Iris pigment epithelial cell (primary cell): ENCODE measurements at regions not wholly inside any gene's neighbourhood (a gene's known extent, or its start where the extent isn't known, plus 50 kb on each side); places are given as distances from the start of the nearest gene placed in this dataset.
"Not testable (repeated sequence)": the region's sequence is repeated elsewhere in the genome, so short reads cannot be mapped to it uniquely, and the experiment has no call there.

ENCODE experiments used
- DNase-seq: peaks from one replicate; pipeline ENCODE4 v3.0.0-alpha.2; 2011; ENCODE audit warnings: low read depth

GRCh38 chr6:4655196-4656025, 120.8 kb upstream of the CDYL start:
- no peak for DNase-seq

- DNase-seq: no peak
Measured at GRCh38 chr6:4653141-4653540, 123.1 kb upstream of the CDYL start.

- no peak for DNase-seq
Measured at GRCh38 chr6:4651831-4652467, 124.3 kb upstream of the CDYL start.

- DNase-seq: peak; percentile 78
Measured at GRCh38 chr6:4649728-4650127, 126.5 kb upstream of the CDYL start.

DNA sequence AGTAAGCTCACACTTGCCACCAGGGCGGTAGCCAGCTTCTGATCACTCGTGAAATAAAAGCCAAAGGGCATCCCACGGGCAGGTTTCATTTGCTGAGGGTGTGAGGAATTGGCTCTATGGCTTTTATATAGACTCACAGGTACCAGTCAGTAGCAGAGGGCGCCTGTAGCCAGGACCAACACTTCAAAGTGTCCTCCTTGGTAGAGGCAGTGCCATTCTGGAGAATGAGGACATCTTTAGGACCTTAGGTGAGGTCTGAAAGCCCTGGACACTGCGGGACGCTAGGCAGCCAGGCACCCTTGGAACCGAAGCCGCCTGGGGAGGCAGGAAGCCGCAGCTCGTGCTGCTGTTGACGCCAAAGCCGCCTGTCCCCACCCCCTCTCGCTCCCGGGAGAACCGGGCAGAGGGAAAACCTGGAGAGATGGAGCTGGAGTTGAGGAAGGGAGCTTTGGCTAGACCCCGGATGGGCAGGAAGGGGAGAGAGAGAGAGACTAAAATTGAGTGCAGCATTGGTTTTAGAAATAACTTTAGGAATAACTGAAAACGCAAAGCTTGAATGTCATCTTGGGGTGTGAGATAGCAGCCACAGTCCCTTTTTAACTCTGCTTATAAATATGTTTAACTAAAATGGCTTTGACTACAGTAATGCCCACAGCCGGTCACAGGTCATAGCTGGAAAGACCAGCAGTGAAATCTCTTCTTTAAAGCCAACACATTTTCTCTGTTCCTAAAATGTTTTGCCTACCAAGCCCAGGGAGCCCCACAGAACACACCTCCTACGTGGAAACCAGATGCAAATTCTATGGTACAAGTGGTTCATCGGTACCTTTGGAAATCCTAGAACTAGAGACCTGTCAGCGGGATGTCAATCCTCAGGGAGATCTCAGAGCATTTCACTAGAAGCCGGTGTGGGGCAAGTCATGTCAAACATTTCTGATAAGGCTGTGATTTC, 128.5 kb upstream of the CDYL start:
- peak; percentile 81 for DNase-seq

DNA sequence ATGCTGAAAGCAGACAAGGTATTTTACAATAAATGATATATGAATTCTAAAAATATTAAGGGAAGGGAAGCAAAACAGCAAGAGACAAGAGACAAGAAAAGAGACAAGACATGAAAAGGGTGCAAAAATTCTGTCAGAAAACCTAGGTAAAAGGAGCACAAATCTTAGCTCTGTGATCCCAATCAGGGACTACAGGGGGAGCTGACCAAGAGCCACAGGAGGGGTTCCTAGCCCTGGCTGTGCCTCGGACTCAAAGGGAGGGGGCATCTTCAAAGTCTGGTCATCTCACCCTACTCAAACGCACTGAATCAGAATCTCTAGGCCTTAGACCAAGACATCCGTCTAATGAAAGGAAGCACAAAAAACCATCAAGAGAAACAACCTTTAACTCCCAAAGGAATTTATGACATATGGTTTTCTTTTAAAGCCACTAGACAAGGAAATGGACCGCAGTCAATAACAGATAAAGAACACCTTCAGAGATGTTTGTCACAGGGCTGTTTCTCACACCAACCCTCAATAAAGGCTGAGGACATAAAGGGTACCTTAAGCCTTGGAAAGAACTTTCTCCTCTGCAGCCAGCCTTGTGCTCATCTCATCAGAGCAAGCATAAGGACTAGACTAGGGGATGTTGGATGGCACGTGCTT, 130.4 kb upstream of the CDYL start:
- DNase-seq: no peak

- no peak for DNase-seq
Measured at GRCh38 chr6:4644996-4645395, 131.2 kb upstream of the CDYL start.

GRCh38 chr6:4641461-4641860, 134.7 kb upstream of the CDYL start:
- DNase-seq: no peak

DNA sequence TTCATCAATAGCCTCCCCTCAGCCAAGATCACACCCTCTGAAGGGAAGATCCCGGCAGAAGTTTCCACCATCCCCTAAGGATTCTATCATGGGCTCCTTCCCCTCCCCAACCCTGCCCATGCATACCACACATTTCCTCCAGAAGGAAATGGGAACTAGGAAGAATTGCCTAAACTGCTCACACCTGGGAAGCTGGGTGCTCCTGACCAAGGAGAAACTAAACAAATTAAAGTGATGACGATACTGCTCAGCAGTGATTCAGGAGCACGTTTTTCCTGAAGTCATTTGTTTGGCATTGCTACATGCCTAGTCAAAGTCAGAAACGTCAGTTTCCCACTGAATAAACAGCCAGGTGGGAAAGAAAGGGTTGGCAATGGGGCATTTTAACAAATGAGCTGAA, 136.1 kb upstream of the CDYL start:
- DNase-seq: peak; percentile 47

GRCh38 chr6:4638641-4639040, 137.6 kb upstream of the CDYL start:
- DNase-seq: no peak

DNA sequence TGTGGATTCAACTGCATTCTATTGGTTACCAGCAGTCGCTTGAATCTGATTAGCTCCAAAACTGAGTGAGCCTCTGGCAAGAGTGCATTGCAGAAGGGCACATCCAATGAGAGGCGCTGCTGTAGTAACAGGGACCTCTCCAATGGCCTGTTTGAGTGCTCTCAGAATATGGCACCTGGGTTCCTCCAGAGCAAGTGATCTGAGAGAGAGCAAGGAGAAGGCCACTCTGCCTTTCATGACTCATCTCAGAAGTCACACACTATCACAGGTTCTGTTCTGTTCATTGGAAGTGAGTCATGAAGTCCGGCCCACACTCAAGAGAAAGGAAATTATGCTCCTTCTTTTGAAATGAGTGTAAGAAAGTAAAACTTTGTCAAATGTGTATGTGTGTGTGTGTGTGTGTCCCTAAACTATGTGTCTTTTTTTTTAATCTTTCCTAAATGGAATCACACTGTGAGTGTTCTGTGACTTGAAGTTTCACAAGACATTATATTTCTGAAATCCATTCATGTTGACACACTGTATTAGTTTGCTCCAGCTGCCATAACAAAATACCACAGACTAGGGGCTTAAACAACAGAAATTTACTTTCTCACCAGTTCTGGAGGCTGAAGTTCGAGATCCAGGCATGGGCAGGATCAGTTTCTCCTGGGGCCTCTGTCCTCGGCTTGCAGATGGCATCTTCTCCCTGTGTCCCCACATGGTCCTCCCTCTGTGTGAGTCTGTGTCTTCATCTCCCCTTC, 138.3 kb upstream of the CDYL start:
- peak; percentile 88 for DNase-seq

GRCh38 chr6:4636881-4637224, 139.4 kb upstream of the CDYL start:
- no peak for DNase-seq

- DNase-seq: no peak
Measured at GRCh38 chr6:4636191-4636880, 139.9 kb upstream of the CDYL start.

DNA sequence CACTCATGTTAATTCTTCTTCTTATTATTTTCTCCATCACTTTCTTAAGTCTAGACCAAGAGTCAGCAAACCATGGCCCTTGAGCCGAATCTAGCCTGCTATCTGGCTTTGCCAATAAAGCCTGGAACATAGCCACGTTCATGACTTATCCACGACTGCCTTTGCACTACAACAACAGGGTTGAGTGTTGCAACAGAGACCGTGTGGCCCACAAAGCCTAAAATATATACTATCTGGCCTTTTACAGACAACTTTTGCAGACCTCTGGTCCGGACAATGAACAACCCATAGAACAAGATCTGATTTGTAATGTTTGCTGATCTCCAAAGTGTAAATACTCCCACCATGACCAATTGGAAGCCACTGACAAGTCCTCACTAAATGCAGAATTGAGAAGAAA, 140.5 kb upstream of the CDYL start:
- peak; percentile 78 for DNase-seq

GRCh38 chr6:4632421-4632820, 143.8 kb upstream of the CDYL start:
- no peak for DNase-seq

DNA sequence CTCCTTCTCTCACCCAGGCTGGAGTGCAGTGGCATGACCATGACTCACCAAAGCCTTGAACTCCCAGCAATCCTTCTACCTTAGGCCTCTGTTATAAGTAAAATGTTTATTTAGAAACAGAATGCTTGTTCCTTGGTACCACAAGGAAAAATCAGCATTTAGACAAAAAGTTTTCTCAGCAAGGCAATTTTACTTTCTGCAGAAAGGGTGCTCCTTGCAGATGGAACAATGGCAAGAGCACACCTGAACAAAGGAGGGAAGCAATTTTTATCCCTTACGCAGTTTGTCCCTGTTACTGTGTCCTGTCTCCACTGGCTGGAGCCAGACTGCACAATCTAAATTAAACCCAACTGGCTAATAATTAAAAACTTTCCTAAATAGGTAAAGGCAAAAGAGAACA, 146.4 kb upstream of the CDYL start:
- DNase-seq: not testable (repeated sequence)

- DNase-seq: no peak
Measured at GRCh38 chr6:4625557-4625956, 150.6 kb upstream of the CDYL start.

DNA sequence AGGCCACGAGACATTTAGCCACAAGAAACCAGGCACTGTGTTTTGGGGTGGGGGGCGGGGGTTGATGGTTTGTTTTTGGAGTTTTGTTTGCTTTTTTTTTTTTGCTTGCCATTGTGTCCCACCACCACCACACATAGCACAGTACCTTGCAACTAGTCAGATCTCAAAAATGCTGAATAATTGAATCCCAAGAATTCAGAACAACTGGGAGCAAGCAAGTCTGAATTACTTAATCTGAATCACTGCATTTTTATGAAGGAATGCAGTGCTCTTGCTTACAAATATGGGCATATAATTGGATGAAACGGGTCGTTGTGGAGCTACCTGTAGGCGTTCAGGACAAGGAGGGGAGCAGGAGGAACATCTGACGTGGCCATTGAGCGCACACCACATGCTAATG, 151.5 kb upstream of the CDYL start:
- DNase-seq: no peak

GRCh38 chr6:4620284-4621151, 155.7 kb upstream of the CDYL start:
- no peak for DNase-seq

DNA sequence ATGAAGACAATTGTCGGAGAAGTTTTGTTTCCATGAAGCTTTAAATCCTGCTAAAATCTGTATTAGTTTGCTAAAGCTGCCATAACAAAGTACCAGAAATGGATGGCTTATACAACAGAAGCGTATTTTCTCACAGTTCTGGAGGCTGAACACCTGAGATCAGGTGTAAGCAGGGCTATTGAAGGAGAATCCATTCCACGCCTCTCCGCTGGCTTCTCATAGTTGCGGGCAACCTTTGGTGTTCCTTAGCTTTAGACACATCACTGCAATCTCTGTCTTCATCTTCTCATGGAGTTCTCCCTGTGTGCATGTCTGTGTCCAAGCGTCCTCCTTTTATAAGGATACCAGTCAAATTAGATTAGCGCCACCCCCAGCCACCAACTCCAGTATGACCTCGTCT, 159.9 kb upstream of the CDYL start:
- no peak for DNase-seq
